HG03196 (cell line): ENCODE measurements at regions not wholly inside any gene's neighbourhood (a gene's known extent, or its start where the extent isn't known, plus 50 kb on each side); places are given as distances from the start of the nearest gene placed in this dataset.

Source experiments
- ATAC-seq: cut with Tn5 transposase; IDR thresholded peaks from one replicate; pipeline ENCODE4 v1.9.1; 2021; ENCODE audit not compliant: unreplicated experiment

- no peak for ATAC-seq
Measured at GRCh38 chr16:85173981-85174751, 61.9 kb upstream of the CIBAR2 start.

DNA sequence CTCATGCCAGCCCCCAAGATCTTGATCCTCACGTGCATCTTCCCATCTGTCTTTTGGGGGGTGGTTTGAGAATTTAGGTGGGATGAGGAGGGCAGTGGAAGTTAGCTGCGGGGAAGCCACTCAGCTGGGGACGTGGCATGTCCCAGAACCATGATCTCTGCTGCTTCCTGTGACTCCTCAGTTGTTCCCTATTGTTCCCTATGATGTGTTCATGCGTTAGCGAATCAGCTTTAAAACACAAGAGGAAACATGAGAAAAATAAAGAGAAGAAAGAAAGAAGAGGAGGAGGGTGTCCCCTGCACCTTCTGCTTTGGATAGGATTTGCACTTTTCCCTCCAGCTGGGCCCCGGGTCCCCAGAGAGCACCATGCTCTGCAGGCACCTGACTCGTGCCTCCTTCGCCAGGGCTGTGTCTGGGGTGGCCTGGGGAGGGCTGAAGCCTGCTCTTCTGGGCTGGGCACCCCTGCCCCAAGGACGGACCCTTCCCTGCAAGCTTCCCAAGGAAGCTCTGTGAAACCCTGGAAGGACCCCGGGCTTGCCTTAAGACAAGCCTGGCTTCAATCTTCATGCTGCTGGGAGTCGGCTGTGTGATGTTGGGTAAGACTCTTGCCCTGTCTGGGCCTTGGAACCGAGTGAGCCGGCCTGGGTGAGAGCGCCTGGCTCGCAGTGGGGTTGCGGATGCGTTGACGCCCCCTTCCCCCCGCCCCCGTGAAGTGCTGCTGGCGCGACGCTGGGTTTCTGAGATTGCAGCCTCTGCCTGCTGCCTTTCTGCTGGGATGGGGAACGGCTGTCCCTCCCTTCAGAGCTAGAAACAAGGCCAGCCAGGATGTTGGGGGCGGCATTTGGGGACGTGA, 62.8 kb upstream of the CIBAR2 start:
- ATAC-seq: no peak

DNA sequence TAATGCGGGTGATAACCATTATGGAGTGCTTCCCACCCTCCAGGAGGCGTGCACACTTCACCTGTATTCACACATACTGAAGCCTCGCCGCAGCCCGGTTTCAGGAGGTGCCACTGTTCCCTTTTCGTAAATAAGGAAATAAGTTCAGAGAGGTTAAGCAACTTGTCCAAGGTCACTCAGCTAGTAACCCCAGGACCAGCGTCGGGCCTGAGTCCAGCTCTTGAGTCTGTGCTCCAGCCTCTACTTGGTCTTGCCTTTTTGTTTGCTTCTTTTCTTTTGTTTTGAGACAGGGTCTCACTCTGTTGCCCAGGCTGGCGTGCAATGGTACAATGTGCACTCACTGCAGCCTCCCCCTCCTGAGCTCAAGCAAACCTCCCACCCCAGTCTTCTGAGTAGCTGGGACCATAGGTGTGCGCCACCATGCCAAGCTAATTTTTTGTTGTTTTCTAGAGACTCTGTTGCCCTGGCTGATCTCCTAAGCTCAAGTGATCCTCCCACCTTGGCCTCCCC, 63.5 kb upstream of the CIBAR2 start:
- ATAC-seq: no peak

- ATAC-seq: no peak
Measured at GRCh38 chr16:85176541-85177447, 64.5 kb upstream of the CIBAR2 start.

- ATAC-seq: no peak
Measured at GRCh38 chr16:85177448-85177846, 65.2 kb upstream of the CIBAR2 start.

- ATAC-seq: no peak
Measured at GRCh38 chr16:85178006-85178591, 65.8 kb upstream of the CIBAR2 start.

GRCh38 chr16:85178596-85178995, 66.3 kb upstream of the CIBAR2 start:
- no peak for ATAC-seq

DNA sequence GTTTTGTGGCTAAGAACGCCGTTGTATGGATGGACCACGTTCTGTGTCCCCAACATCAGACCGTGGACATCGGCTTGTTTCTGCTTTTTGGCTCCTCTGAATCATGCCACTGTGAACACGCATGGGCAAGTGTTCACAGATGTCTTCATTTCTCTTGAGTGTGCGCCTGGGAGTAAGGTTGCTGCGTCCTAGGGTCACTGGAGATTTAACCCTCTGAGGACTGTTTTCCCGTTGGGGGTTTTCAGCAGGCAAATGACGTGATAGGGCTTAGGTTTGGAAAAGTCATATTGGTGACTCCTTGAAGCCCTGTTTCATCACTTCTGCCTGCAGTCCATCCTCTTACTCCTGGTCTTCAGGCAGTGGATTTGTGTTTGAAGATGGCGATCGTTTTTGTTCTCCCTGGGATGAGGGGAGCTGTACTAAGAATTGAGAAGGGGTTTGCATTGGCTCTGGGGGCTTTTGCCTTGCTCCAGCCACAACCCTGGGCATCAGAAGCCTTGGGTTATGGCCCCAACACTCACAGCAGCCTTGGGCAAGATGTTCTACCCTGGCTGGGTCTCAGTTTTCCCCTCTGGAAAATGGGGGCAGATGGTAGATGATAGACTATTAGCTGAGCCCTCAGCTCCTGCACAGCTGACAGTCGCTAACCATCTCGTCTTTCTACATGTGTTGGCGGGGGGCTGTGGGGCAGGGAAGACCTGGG, 67.2 kb upstream of the CIBAR2 start:
- ATAC-seq: no peak

GRCh38 chr16:85180047-85180826, 68.0 kb upstream of the CIBAR2 start:
- no peak for ATAC-seq

DNA sequence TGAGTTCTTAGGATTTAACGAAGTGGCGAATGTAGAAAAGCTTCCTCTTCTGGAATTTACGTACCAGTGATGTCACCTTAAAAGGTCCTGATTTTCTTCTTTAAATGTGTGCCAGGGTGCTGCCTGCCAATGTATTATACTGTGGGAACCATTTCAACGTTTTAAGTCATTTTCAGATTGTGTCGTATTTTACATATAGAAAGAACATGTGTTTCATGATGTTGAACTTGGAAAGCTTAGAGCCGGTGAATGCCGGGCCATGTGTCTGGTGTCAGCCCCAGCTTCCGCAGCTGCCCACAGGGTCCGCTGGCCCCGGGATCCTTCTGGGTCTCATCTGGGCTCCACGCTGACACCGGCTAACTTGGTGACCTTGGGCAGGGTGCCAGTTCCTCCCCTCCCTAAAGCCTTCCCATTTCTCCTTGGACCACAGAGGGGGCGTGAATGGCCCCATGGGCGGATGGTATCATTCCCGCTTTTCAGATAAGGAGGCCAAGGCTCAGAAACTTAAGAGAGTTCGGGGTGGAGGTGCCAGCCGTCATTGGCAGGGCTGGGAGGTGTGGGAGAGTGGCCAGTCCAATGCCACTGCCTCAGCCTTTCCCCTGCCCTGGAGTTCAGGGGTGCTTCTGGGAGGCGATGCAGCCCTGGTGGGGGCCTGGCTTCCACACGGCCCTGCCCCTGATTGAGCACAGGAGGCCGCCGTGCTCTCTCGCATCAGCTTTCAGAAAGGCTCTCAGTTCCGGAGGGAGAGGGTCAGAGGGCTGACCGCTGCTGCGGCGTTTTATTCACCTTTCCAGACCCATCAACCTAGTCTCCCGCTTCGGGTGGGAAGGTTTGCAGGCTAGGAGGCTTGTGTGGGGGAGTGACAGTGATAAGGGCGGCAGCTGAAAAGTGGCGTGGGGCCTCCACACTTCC, 68.8 kb upstream of the CIBAR2 start:
- ATAC-seq: no peak

DNA sequence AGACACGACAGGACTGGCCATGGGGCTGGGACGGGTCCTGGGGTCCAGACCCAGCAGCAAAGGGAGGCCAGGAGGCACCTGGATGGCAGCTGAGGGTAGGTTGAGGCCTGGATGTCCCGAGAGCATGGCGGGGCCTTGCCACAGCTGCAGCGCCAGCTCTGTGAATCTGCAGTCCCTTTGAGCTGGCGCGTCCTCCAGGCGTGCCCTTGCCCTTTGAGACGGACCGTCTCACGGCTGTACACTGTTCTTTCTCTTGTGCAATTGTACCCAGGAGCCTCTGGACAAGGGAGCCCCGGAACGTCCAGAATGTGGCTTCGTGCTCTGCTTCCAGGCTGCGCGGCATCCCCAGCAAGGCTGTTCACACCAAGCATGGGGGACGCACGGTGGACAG, 69.5 kb upstream of the CIBAR2 start:
- ATAC-seq: no peak

DNA sequence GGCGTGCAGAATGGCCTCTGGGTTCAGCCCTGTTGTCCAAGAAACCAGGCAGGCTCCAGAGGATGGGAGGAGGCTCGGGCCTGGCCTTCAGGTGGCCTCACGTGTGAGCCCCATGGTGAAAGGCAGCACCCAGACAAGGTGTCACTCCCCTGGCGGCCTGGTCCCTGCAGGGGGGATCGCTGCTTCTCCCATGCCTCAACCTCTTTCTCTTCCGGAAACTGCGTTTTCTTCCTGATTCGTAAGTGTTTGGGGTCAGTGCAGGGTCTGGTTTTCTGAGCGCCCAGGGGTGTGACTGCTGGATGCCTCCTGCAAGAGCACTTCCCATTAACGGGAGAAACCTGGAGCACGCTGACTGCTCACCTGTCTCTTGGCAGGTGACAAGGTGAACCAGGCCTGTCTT, 70.0 kb upstream of the CIBAR2 start:
- ATAC-seq: no peak

GRCh38 chr16:85182774-85183173, 70.5 kb upstream of the CIBAR2 start:
- ATAC-seq: no peak

- no peak for ATAC-seq
Measured at GRCh38 chr16:85183564-85183963, 71.3 kb upstream of the CIBAR2 start.

DNA sequence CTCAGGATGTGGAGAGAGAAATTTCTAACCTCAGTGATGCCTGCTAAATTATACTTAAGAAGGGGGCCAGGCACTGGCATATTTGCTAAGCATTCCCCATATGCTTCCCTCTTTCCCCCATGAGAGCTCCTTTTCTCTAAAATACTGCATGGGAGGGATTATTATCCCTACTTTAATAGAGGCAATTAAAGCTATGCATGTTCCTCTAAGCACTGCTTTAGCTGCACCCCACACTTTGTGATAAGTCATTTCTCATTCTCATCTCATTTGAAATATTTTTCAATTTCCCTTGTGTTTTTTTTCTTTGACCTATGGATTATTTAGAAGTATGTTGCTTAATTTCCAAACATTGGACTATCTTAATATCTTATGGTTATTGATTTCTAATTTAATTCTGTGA, 72.1 kb upstream of the CIBAR2 start:
- ATAC-seq: no peak

- no peak for ATAC-seq
Measured at GRCh38 chr16:85185303-85186100, 73.2 kb upstream of the CIBAR2 start.

DNA sequence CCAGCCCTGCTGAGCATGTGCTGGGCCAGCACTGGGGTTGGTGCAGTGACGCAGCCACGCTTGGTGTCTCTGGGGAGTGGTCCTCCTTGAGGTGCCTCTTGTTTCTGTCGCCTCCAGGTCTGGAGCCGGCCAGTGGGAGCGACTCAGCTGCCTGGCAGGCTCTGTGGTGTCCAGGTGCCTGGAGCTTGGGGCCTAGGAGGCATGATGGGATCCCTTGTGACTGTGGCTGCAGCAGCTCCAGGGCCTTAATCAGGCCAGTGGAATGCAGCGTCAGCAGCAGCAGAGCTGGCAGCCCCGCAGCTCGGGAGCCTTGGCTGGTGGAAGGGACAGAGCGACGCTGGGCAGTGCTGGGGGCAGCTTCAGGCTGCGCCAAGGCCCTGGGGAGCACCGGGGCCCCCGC, 74.7 kb upstream of the CIBAR2 start:
- no peak for ATAC-seq

DNA sequence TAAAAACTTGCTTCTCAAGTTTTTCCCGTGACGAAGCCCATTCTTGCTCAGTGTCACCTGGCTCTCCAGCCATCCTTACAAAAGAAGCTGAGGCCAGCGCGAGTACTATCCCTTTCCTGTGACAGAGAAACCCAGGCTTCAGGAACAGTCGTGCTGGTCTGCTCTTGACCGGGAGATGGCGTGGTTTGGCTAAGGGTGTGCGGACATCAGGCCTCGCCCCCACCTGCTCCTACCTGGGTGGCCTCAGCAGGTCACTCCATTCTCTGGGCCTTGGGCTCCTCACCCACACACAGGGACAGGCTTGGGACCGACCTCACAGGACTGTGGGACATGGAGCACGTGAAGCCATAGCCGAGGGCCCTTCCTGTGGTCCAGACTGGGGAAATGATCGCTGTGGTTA, 75.2 kb upstream of the CIBAR2 start:
- no peak for ATAC-seq
